ENCODE measurements at regions not wholly inside any gene's neighbourhood (a gene's known extent, or its start where the extent isn't known, plus 50 kb on each side); places are given as distances from the start of the nearest gene placed in this dataset.

DNA sequence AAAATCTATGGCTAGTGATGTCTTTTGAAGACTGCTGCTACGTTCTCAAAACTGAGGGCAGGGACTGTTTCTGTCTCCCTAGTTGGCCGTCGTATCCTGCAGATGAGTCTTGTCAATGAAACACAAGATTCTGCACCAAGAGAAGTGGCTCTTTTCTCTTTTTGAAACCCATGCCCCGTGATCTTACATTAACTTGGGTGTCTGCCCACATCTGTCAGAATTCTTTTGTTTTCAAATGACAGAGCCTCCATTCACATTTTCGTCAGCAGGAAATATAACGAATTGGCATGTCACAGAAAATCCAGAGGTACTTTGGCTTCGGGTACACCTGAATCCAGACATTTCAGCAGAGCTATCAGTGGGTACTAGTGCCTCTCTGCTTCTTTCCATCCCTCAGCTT lies 331.3 kb upstream of the PROK2 start:
- no peak overlapping the region for H3K27ac ChIP-seq
- no peak overlapping the region for H2AFZ ChIP-seq (ENCODE audit: low read depth)
- H4K20me1 ChIP-seq (ENCODE audit: insufficient read depth): no peaks in the 10 kb centered on the region
- TF ChIP-seq, protein P1, sequence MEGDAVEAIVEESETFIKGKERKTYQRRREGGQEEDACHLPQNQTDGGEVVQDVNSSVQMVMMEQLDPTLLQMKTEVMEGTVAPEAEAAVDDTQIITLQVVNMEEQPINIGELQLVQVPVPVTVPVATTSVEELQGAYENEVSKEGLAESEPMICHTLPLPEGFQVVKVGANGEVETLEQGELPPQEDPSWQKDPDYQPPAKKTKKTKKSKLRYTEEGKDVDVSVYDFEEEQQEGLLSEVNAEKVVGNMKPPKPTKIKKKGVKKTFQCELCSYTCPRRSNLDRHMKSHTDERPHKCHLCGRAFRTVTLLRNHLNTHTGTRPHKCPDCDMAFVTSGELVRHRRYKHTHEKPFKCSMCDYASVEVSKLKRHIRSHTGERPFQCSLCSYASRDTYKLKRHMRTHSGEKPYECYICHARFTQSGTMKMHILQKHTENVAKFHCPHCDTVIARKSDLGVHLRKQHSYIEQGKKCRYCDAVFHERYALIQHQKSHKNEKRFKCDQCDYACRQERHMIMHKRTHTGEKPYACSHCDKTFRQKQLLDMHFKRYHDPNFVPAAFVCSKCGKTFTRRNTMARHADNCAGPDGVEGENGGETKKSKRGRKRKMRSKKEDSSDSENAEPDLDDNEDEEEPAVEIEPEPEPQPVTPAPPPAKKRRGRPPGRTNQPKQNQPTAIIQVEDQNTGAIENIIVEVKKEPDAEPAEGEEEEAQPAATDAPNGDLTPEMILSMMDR (conservative IDR thresholded peaks at IDR 0.05; ENCODE audit: low read depth, low read length): no peak
- H3K9ac ChIP-seq: no peak overlapping the region
- H3K4me3 ChIP-seq (IDR thresholded peaks at IDR 0.05; ENCODE audit: insufficient read depth, low read depth, low read length): no peak overlapping the region
- H3K36me3 ChIP-seq (ENCODE audit: insufficient read depth): no peaks in the 10 kb centered on the region
- no peaks in the 10 kb centered on the region for H3K4me1 ChIP-seq (ENCODE audit: low read depth, poor library complexity, severe bottlenecking)
- no peak overlapping the region for H3K4me2 ChIP-seq
- H3K27me3 ChIP-seq (ENCODE audit: insufficient read depth, low read depth): no peaks in the 10 kb centered on the region
- H3K79me2 ChIP-seq (ENCODE audit: insufficient read depth, low read depth): no peaks in the 10 kb centered on the region

DNA sequence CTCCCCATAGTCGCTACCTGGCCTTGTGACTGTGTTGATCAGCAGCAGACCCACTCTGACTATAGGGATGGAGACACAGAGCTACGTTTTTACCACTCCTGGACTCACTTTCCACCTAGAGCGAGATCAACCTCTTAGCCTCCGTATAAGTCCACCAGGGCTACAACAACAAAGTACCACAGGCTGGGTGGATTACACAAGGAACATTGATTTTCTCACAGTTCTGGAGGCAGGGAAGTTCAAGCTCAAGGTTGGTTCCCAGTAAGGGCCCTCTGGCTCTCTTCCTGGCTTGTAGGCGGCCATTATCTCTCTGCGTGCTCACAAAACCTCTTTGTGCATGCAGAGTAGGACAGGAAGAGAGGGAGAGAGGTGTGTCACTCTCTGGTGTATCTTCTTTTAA lies 330.4 kb upstream of the PROK2 start:
- Histone ChIP-seq H3K36me3 (ENCODE audit: insufficient read depth) (no peaks in the 10 kb centered on the region), H3K9ac (no peak overlapping the region), H3K4me3 (IDR thresholded peaks at IDR 0.05; ENCODE audit: insufficient read depth, low read depth, low read length) (no peak overlapping the region), H3K27me3 (ENCODE audit: insufficient read depth, low read depth) (no peaks in the 10 kb centered on the region), H3K27ac (no peak overlapping the region), H3K4me1 (ENCODE audit: low read depth, poor library complexity, severe bottlenecking) (no peaks in the 10 kb centered on the region), H3K4me2 (no peak overlapping the region), H3K79me2 (ENCODE audit: insufficient read depth, low read depth) (no peaks in the 10 kb centered on the region), H4K20me1 (ENCODE audit: insufficient read depth) (no peaks in the 10 kb centered on the region), H2AFZ (ENCODE audit: low read depth) (no peak overlapping the region)
- TF ChIP-seq, protein P1 (conservative IDR thresholded peaks at IDR 0.05; ENCODE audit: low read depth, low read length): no peak

DNA sequence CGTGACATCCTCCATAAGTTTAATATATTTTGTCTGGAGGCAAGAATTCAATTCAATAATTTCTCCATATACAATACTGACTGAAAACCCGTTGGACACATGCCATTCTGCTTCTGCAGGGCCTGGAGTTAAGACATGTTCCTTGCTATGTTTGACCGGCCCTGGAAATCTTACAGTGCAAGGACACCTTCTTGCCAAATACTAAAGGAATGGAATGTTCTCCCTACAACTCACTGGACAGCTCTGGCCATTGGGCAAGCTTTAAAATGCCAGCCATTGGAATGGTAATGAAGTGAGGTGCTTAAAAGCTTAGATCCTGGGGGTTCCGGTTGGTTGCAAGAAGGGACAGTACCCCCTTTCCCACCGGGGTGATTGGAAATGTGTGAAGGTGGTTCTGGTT lies 329.8 kb upstream of the PROK2 start:
- TF ChIP-seq, protein P1 (conservative IDR thresholded peaks at IDR 0.05; ENCODE audit: low read depth, low read length): no peak

DNA sequence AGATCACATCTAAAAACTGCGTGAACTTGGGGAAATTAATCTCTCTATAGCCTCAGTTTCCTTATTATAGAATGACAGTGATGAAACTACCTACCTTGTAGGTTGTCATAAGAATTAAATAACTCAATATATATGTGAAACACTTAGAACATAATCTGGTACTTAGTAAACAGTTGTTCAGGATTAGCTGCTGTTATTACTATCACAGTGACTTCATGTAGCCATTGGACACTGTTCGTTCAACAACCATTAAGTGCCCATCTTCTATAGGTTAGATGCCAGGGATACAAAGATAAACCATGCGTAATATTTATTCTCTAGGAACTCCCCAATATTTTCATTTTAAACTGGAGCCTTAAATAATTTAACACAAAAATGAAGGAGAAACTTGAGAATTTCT lies 329.0 kb upstream of the PROK2 start:
- no peaks in the 10 kb centered on the region for H3K4me1 ChIP-seq (ENCODE audit: low read depth, poor library complexity, severe bottlenecking)
- no peak overlapping the region for H3K4me3 ChIP-seq (IDR thresholded peaks at IDR 0.05; ENCODE audit: insufficient read depth, low read depth, low read length)
- no peaks in the 10 kb centered on the region for H3K36me3 ChIP-seq (ENCODE audit: insufficient read depth)
- H4K20me1 ChIP-seq (ENCODE audit: insufficient read depth): no peaks in the 10 kb centered on the region
- H3K27me3 ChIP-seq (ENCODE audit: insufficient read depth, low read depth): no peaks in the 10 kb centered on the region
- H2AFZ ChIP-seq (ENCODE audit: low read depth): no peak overlapping the region
- H3K4me2 ChIP-seq: no peak overlapping the region
- TF ChIP-seq, protein P1 (conservative IDR thresholded peaks at IDR 0.05; ENCODE audit: low read depth, low read length): no peak
- H3K79me2 ChIP-seq (ENCODE audit: insufficient read depth, low read depth): no peaks in the 10 kb centered on the region
- no peak overlapping the region for H3K9ac ChIP-seq
- no peak overlapping the region for H3K27ac ChIP-seq

More for the DNA sequence above, 329.8 kb upstream of the PROK2 start:
- Histone ChIP-seq H2AFZ (ENCODE audit: low read depth) (no peak overlapping the region), H3K79me2 (ENCODE audit: insufficient read depth, low read depth) (no peaks in the 10 kb centered on the region), H3K9ac (no peak overlapping the region), H3K36me3 (ENCODE audit: insufficient read depth) (no peaks in the 10 kb centered on the region), H3K4me2 (no peak overlapping the region), H3K4me3 (IDR thresholded peaks at IDR 0.05; ENCODE audit: insufficient read depth, low read depth, low read length) (no peak overlapping the region), H3K27me3 (ENCODE audit: insufficient read depth, low read depth) (no peaks in the 10 kb centered on the region), H3K27ac (no peak overlapping the region), H4K20me1 (ENCODE audit: insufficient read depth) (no peaks in the 10 kb centered on the region), H3K4me1 (ENCODE audit: low read depth, poor library complexity, severe bottlenecking) (no peaks in the 10 kb centered on the region)
